Activated T-cell treated with anti-CD3 and anti-CD28 coated beads, Interleukin-2, amount 50 U/mL, for 24 hours (primary cell): ENCODE measurements at regions not wholly inside any gene's neighbourhood (a gene's known extent, or its start where the extent isn't known, plus 50 kb on each side); places are given as distances from the start of the nearest gene placed in this dataset.
A peak's percentile ranks its signal among the peaks of the same experiment; 100 is the strongest.
"Not testable (repeated sequence)": the region's sequence is repeated elsewhere in the genome, so short reads cannot be mapped to it uniquely, and the experiment has no call there.

Experiments
- DNase-seq: peaks from one replicate; pipeline ENCODE4 v3.0.0-alpha.2; 2020
- H3K27ac Mint-ChIP-seq: 2 replicates; pipeline ENCODE4 v1.8.0; 2020; ENCODE audit warnings: mild to moderate bottlenecking, mixed read lengths
- H3K27me3 Mint-ChIP-seq: 2 replicates; pipeline ENCODE4 v1.8.0; 2020; ENCODE audit warnings: mixed read lengths
- H3K36me3 Mint-ChIP-seq: 2 replicates; pipeline ENCODE4 v1.8.0; 2020; ENCODE audit warnings: low read depth, mixed read lengths
- H3K4me1 Mint-ChIP-seq: 2 replicates; pipeline ENCODE4 v1.8.0; 2020; ENCODE audit warnings: low read depth, mixed read lengths
- H3K4me3 Mint-ChIP-seq: 2 replicates; pipeline ENCODE4 v1.8.0; 2020; ENCODE audit warnings: mild to moderate bottlenecking, moderate library complexity, mixed read lengths
- H3K9me3 Mint-ChIP-seq: 2 replicates; pipeline ENCODE4 v1.8.0; 2020; ENCODE audit warnings: mixed read lengths

GRCh38 chr16:29139261-29139802 lies 154.5 kb downstream of the LAT start:
- H3K27me3 Mint-ChIP-seq: no peaks in the 10 kb centered on the region

GRCh38 chr16:29138698-29139097 lies 153.8 kb downstream of the LAT start:
- H3K4me3 Mint-ChIP-seq, H3K27me3 Mint-ChIP-seq, H3K9me3 Mint-ChIP-seq, DNase-seq, H3K27ac Mint-ChIP-seq: not testable (repeated sequence)
- H3K36me3 Mint-ChIP-seq: peaks cover 46% of the 10 kb centered on the region
- H3K4me1 Mint-ChIP-seq: peaks cover 18% of the 10 kb centered on the region

More at GRCh38 chr16:29139261-29139802, 154.5 kb downstream of the LAT start:
- Mint-ChIP-seq H3K4me3 (no peak overlapping the region), H3K9me3 (no peaks in the 10 kb centered on the region), H3K27ac (no peak overlapping the region), H3K36me3 (peaks cover 45% of the 10 kb centered on the region), H3K4me1 (peaks cover 19% of the 10 kb centered on the region)
- no peak for DNase-seq

- not testable (repeated sequence) for H3K9me3 Mint-ChIP-seq, H3K27me3 Mint-ChIP-seq, DNase-seq, H3K4me3 Mint-ChIP-seq
- Mint-ChIP-seq H3K27ac (peak overlapping the region; percentile 33), H3K36me3 (peaks cover 47% of the 10 kb centered on the region), H3K4me1 (peaks cover 15% of the 10 kb centered on the region)
Observed at GRCh38 chr16:29137894-29138662, 153.2 kb downstream of the LAT start.

- not testable (repeated sequence) for H3K27ac Mint-ChIP-seq, DNase-seq, H3K9me3 Mint-ChIP-seq, H3K4me3 Mint-ChIP-seq, H3K27me3 Mint-ChIP-seq
- Mint-ChIP-seq H3K36me3 (peaks cover 42% of the 10 kb centered on the region), H3K4me1 (peaks cover 15% of the 10 kb centered on the region)
Observed at GRCh38 chr16:29137461-29137860, 152.6 kb downstream of the LAT start.

GRCh38 chr16:29136916-29137315 lies 152.1 kb downstream of the LAT start:
- H3K4me3 Mint-ChIP-seq, DNase-seq, H3K9me3 Mint-ChIP-seq, H3K27me3 Mint-ChIP-seq, H3K27ac Mint-ChIP-seq: not testable (repeated sequence)
- peaks cover 15% of the 10 kb centered on the region for H3K4me1 Mint-ChIP-seq
- peaks cover 38% of the 10 kb centered on the region for H3K36me3 Mint-ChIP-seq

GRCh38 chr16:29136046-29136696 lies 151.3 kb downstream of the LAT start:
- H3K9me3 Mint-ChIP-seq: not testable (repeated sequence)
- peak overlapping the region; percentile 11 for H3K27ac Mint-ChIP-seq

GRCh38 chr16:29135098-29135497 lies 150.2 kb downstream of the LAT start:
- not testable (repeated sequence) for H3K27ac Mint-ChIP-seq

More at GRCh38 chr16:29136046-29136696, 151.3 kb downstream of the LAT start:
- not testable (repeated sequence) for DNase-seq, H3K4me3 Mint-ChIP-seq, H3K27me3 Mint-ChIP-seq
- H3K36me3 Mint-ChIP-seq: peaks cover 35% of the 10 kb centered on the region
- peaks cover 15% of the 10 kb centered on the region for H3K4me1 Mint-ChIP-seq

GRCh38 chr16:29133681-29134430 lies 149.0 kb downstream of the LAT start:
- not testable (repeated sequence) for H3K27ac Mint-ChIP-seq, H3K9me3 Mint-ChIP-seq, DNase-seq, H3K4me3 Mint-ChIP-seq, H3K27me3 Mint-ChIP-seq
- peaks cover 37% of the 10 kb centered on the region for H3K36me3 Mint-ChIP-seq
- H3K4me1 Mint-ChIP-seq: peaks cover 15% of the 10 kb centered on the region

More at GRCh38 chr16:29135098-29135497, 150.2 kb downstream of the LAT start:
- not testable (repeated sequence) for DNase-seq, H3K4me3 Mint-ChIP-seq, H3K27me3 Mint-ChIP-seq, H3K9me3 Mint-ChIP-seq
- peaks cover 15% of the 10 kb centered on the region for H3K4me1 Mint-ChIP-seq
- H3K36me3 Mint-ChIP-seq: peaks cover 34% of the 10 kb centered on the region

GRCh38 chr16:29132869-29133268 lies 148.0 kb downstream of the LAT start:
- not testable (repeated sequence) for H3K27ac Mint-ChIP-seq, DNase-seq, H3K4me1 Mint-ChIP-seq, H3K27me3 Mint-ChIP-seq, H3K9me3 Mint-ChIP-seq, H3K4me3 Mint-ChIP-seq
- H3K36me3 Mint-ChIP-seq: peaks cover 44% of the 10 kb centered on the region

- not testable (repeated sequence) for H3K27me3 Mint-ChIP-seq, H3K4me1 Mint-ChIP-seq, H3K9me3 Mint-ChIP-seq, DNase-seq, H3K27ac Mint-ChIP-seq, H3K4me3 Mint-ChIP-seq
- peaks cover 45% of the 10 kb centered on the region for H3K36me3 Mint-ChIP-seq
Observed at GRCh38 chr16:29132444-29132843, 147.6 kb downstream of the LAT start.

- H3K9me3 Mint-ChIP-seq, DNase-seq, H3K27ac Mint-ChIP-seq, H3K27me3 Mint-ChIP-seq, H3K4me1 Mint-ChIP-seq, H3K4me3 Mint-ChIP-seq: not testable (repeated sequence)
- peaks cover 54% of the 10 kb centered on the region for H3K36me3 Mint-ChIP-seq
Observed at GRCh38 chr16:29130901-29131851, 146.3 kb downstream of the LAT start.

- not testable (repeated sequence) for H3K27me3 Mint-ChIP-seq, H3K4me3 Mint-ChIP-seq, H3K27ac Mint-ChIP-seq, H3K9me3 Mint-ChIP-seq, DNase-seq
- H3K4me1 Mint-ChIP-seq: peaks cover 15% of the 10 kb centered on the region
- H3K36me3 Mint-ChIP-seq: peaks cover 55% of the 10 kb centered on the region
Observed at GRCh38 chr16:29130131-29130711, 145.4 kb downstream of the LAT start.

GRCh38 chr16:29129458-29130038 lies 144.7 kb downstream of the LAT start:
- Mint-ChIP-seq H3K36me3 (peaks cover 56% of the 10 kb centered on the region), H3K4me1 (peaks cover 17% of the 10 kb centered on the region)
- H3K27ac Mint-ChIP-seq, H3K27me3 Mint-ChIP-seq, H3K4me3 Mint-ChIP-seq, H3K9me3 Mint-ChIP-seq, DNase-seq: not testable (repeated sequence)
